ENCODE measurements at regions not wholly inside any gene's neighbourhood (a gene's known extent, or its start where the extent isn't known, plus 50 kb on each side); places are given as distances from the start of the nearest gene placed in this dataset.

GRCh38 chr6:91428953-91429560 lies 842.2 kb upstream of the MAP3K7 start (continued):
- TF ChIP-seq REST (IDR thresholded peaks at IDR 0.05), result no peak

GRCh38 chr6:91428296-91428695 lies 841.4 kb upstream of the MAP3K7 start:
- H3K27me3 ChIP-seq (ENCODE audit: control insufficient read depth in 4 of 4, insufficient read depth in 4 of 4, low read length in 3 of 4), result peaks cover 0 to 4% (median 0%) of the 10 kb centered on the region in 4 donors
- no peak overlapping the region for H3K9ac ChIP-seq (ENCODE audit: low read depth in 1 of 2, low read length in 2 of 2)
- DNase-seq (ENCODE audit: low spot score), result no peak
- H3K36me3 ChIP-seq (ENCODE audit: control insufficient read depth in 4 of 4, insufficient read depth in 3 of 4, low read depth in 1 of 4, low read length in 3 of 4), result no peaks in the 10 kb centered on the region
- H3K4me1 ChIP-seq (ENCODE audit: control insufficient read depth in 4 of 4, insufficient read depth in 4 of 4, low read length in 3 of 4), result no peaks in the 10 kb centered on the region
- WGBS, result 67% methylated on average over 3 of the region's 3 CpGs
- no peak overlapping the region for H3K27ac ChIP-seq (ENCODE audit: low read depth in 1 of 2, low read length in 2 of 2)
- H3K9me3 ChIP-seq (ENCODE audit: control insufficient read depth in 4 of 4, low read length in 3 of 4), result no peaks in the 10 kb centered on the region
- no peak overlapping the region for H3K4me3 ChIP-seq (ENCODE audit: low read depth in 1 of 3, low read length in 3 of 3)
- no peak for TF ChIP-seq FOXA2 (IDR thresholded peaks at IDR 0.05)
- TF ChIP-seq RXRA (IDR thresholded peaks at IDR 0.05), result no peak
- no peak for TF ChIP-seq MAX (IDR thresholded peaks at IDR 0.05)
- no peak for TF ChIP-seq JUND (IDR thresholded peaks at IDR 0.05)
- TF ChIP-seq SP1 (IDR thresholded peaks at IDR 0.05), result no peak
- no peak for TF ChIP-seq YY1 (IDR thresholded peaks at IDR 0.05)
- no peak for TF ChIP-seq NR2F2 (IDR thresholded peaks at IDR 0.05)
- no peak for TF ChIP-seq TAF1 (conservative IDR thresholded peaks at IDR 0.05)
- no peak for TF ChIP-seq REST (IDR thresholded peaks at IDR 0.05)
- TF ChIP-seq GABPA (IDR thresholded peaks at IDR 0.05 in 1 of 2, conservative IDR thresholded peaks at IDR 0.05 in 1 of 2), result no peak
- TF ChIP-seq RAD21 (IDR thresholded peaks at IDR 0.05), result no peak
- no peak for TF ChIP-seq HNF4G (IDR thresholded peaks at IDR 0.05)
- TF ChIP-seq ATF3 (IDR thresholded peaks at IDR 0.05), result no peak
- TF ChIP-seq ZBTB33 (IDR thresholded peaks at IDR 0.05), result no peak
- no peak for TF ChIP-seq FOXA1 (IDR thresholded peaks at IDR 0.05)
- TF ChIP-seq CTCF (IDR thresholded peaks at IDR 0.05; ENCODE audit: low read depth, low read length, missing input control), result no peak

Data from liver (tissue), 8 donors.